ENCODE measurements at regions not wholly inside any gene's neighbourhood (a gene's known extent, or its start where the extent isn't known, plus 50 kb on each side); places are given as distances from the start of the nearest gene placed in this dataset.

DNA sequence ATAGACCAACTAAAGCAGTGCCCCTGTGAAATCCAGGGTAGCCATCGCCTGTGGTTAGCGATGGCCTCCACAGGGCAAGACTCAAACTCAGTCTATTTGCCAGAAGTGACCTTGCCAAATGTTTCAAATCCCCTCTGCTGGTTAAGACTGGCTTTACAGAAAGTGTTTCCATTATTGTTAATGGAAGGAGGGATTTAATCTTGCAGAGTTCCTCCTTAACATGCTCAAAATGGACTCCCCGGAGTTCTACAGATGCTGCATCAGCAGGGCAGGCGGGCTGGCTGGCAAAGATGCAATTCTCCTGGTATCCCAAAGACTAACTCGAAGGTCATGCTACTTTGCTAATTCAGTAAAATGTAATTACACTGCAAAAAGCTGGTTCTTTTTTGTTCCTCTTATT, 313.0 kb upstream of the SLC7A11 start:
- DNase-seq: no peak

- no peak for DNase-seq
These were observed 311.1 kb upstream of the SLC7A11 start for GRCh38 chr4:138553001-138553845.

- DNase-seq: no peak
These were observed 300.1 kb upstream of the SLC7A11 start for GRCh38 chr4:138542191-138542776.

- DNase-seq: no peak
These were observed 298.1 kb upstream of the SLC7A11 start for GRCh38 chr4:138540056-138540800.

DNA sequence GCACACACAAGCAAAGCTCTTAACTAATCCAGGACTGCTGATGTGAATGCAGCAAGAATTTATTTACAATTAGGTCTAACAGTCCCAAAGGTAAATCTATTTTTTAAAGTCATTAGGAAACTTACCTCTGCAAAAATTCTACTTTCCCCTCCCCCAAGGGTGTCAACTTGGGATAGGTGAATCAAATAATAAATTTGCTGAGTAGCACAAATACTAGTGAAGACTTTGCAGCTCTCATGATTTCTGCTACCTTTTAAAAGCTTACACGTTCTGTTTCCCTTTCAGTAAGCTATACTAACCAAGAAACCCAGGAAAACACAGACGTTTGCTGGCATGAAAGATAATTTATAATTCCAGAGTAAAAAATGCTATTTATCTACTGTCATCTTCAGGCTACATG, 296.6 kb upstream of the SLC7A11 start:
- DNase-seq: no peak

GRCh38 chr4:138537731-138538490, 295.8 kb upstream of the SLC7A11 start:
- DNase-seq: no peak

DNA sequence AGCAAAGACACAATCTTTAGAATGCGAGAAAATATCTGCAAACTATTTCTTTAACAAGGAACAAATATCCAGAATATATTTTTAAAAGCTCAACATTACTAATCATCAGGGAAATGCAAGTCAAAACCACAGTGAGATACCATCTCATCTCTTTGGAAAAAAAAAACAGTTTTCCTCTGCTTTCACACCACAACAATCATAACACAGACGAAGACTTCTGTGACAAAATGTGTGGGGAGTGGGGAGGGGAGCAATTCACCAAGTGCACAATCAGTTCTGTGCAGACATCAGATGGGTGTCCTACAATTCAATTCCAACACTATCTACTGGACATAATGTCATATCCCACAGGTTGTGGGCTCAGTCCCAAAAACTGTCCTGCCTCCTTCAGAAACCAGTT, 293.2 kb upstream of the SLC7A11 start:
- no peak for DNase-seq

DNA sequence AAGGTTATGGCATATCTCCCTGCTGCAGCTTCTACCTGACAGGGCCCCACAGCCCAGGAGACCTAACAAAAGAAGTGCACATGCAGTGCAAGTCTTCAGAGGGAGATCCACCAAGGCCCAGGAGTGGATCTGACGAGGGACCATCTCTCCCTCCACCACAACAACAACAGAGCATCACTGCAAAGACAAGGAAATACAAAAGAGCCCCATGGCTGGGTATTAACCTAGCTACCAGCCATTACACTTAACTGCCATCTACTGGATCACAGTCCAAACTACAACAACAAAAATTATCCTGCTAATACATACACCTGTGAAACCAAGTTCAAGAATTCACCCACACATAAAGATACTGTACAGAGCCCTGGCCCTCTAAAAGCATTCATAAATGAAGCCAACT, 280.2 kb upstream of the SLC7A11 start:
- DNase-seq: no peak

DNA sequence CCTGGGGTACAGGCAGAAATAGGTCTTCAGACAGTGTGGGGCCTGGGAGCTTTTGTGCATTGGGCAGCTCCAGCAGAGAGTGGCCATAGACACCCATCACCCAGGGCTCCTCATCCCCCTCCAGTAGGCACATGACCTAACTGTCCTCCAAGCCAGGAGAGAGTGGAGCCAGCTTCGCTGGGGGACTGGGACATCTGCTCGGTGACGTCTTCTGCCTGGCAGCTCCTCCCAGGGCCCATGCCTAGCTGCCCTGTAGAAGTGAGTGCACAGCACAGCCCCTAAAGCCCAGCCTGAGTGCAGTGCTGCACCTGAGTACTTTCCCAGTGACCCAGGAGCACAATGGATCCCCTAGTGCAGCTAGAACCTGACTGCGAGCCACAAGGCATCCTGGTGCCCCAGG, 279.7 kb upstream of the SLC7A11 start:
- no peak for DNase-seq

DNA sequence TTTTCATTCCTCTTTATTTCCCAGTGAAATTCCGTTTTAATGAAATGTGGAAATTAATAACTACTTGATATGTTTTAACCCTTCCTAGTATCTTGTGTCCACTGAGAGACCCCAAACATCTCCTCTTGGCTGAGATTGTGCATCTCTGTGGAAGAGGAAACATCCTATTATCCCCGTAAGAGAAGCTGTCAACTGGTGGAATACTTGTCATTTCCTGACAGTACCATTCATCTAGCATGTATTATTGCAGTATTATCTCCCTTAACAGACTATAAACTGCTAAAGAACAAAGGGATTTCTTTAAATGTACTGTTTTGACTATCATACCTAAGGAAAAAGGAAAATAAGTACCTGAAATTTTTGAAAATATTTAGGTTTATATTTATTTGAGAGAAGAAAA, 277.3 kb upstream of the SLC7A11 start:
- no peak for DNase-seq

GRCh38 chr4:138513535-138513934, 271.4 kb upstream of the SLC7A11 start:
- DNase-seq: no peak

- DNase-seq: no peak
These were observed 270.6 kb upstream of the SLC7A11 start for GRCh38 chr4:138512756-138513155.

- no peak for DNase-seq
These were observed 267.9 kb upstream of the SLC7A11 start for GRCh38 chr4:138510053-138510452.

DNA sequence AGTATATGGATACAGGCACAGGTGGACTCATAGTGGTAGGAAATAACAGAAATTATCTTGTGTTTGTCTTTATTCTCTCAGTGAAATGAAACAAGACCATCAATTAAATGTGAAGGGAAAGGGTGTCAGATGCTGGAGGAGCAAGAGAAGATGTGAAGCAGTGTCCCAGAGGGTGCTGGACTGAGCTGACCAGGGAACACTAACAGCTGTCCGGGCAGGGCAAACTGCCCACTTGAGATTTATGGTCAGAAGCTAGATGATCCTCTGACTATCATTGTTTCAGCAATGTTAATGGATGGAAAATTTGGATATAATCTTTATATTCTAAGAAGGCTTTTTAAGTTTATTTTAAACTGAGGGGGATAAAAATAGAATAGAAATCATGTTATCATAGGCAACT, 267.2 kb upstream of the SLC7A11 start:
- DNase-seq: no peak

DNA sequence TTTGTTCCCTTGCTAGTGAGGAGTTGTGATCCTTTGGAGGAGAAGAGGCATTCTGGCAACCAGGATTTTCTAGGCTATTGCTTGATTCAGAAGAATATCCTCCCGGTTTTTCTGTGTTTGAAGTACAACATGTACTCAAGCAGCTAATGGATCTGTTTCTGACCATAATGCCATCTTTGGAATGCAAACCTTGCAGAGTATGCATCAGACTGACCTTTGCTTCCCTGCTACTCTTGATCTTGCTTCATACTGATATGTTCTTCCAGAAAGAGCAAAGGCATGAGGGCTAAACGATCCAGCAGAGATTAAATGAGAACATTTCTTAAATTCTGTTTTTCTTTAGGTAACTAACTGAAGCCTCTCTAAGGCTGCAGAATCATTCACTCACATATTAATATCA, 265.4 kb upstream of the SLC7A11 start:
- no peak for DNase-seq

- no peak for DNase-seq
These were observed 259.5 kb upstream of the SLC7A11 start for GRCh38 chr4:138501614-138502013.

DNA sequence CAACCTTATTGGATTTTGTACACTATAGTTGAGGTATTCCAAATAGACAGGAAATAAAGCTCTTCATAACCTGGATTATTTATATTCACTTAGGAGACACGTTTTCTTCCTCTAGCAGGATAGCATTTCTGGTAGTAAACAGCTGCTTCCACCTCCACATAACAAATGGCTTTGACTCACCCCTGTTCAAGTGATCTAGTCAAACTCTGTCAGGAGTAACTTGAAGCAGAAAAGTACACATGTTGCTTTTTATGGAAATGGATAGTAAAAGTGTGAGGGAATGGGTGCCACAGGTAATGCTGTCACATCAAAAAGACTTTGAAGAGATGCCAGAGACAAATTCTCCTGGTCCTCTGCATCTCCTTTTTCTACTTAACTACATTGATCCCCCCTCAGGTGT, 258.7 kb upstream of the SLC7A11 start:
- DNase-seq: no peak

- DNase-seq: no peak
These were observed 257.5 kb upstream of the SLC7A11 start for GRCh38 chr4:138499627-138500026.

DNA sequence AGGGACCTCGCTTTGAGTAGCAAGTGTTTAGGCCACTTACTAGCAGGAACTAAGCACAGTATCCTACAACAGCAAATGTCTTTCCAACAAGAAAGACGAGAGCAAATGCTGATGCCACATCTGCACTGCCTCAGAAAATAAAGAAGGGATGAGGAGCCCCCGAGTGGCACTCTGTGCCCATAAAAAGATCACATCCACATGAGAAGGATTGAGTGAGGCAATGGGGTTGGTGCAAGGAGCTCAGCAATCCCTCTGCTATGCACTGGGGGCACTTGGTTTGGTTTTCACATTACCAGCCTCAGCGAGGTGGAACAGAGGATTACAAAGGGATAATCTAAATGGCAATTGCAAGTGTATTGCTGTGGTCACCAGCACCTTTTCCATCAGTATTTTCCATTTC, 252.8 kb upstream of the SLC7A11 start:
- peak; percentile 4 for DNase-seq

GRCh38 chr4:138494116-138494515, 252.0 kb upstream of the SLC7A11 start:
- DNase-seq: no peak

- DNase-seq: no peak
These were observed 250.0 kb upstream of the SLC7A11 start for GRCh38 chr4:138492176-138492575.

DNA sequence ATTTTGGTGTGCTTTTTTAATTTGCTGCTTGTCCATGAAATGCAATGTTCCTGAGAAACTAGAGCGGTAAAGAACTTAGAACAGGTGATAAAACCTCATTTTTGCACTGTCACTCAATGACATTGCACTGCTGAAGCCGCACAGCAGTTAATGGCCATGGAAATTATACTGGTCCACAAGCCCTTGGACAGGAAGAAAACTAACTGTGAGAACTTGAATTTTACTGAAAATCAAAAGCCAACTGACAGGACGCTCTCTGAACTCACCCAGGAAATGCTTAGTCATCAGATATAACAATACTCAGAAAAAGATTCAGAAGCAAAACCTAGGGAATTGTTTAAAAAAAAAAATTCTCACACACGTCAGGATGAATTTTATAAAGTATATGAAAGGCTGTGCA, 246.4 kb upstream of the SLC7A11 start:
- no peak for DNase-seq

GRCh38 chr4:138487670-138488069, 245.5 kb upstream of the SLC7A11 start:
- DNase-seq: peak; percentile 7

Measured in NCI-H510A treated with DMSO at 0.1 percent for 48 hours (cell line).